HepG2 (cell line): ENCODE measurements at regions not wholly inside any gene's neighbourhood (a gene's known extent, or its start where the extent isn't known, plus 50 kb on each side); places are given as distances from the start of the nearest gene placed in this dataset.

Experiments
- ARID5B ChIP-seq: IDR thresholded peaks from 2 replicates; pipeline ENCODE4 v1.4.0; 2020; ENCODE audit warnings: mild to moderate bottlenecking, missing genetic modification reagents
- ATF3 ChIP-seq: sonication (generic); formaldehyde crosslinking; IDR thresholded peaks from 2 replicates; pipeline ENCODE4 v1.4.0; 2020; ENCODE audit warnings: missing genetic modification reagents
- CREB1 ChIP-seq, 2 experiments: fragments of 450-650 bp in 1 of 2; IDR thresholded peaks; 2 replicates each; pipeline ENCODE4 v1.6.1; 2016 to 2017; ENCODE audit warnings: control low read depth in 1 of 2, mild to moderate bottlenecking in 1 of 2, missing compliant biosample characterization in 1 of 2, missing genetic modification characterization in 1 of 2
- CTCF ChIP-seq: sonication (generic); formaldehyde crosslinking; IDR thresholded peaks from 2 replicates; pipeline ENCODE4 v1.5.0; 2020; ENCODE audit warnings: mild to moderate bottlenecking, missing genetic modification reagents, moderate library complexity
- ETV6 ChIP-seq: sonication (generic); formaldehyde crosslinking; conservative IDR thresholded peaks from 2 replicates; pipeline ENCODE4 v1.4.0; 2020; ENCODE audit warnings: missing genetic modification reagents
- EZH2 ChIP-seq: conservative IDR thresholded peaks from 2 replicates; pipeline ENCODE4 v1.6.1; 2012; ENCODE audit warnings: mild to moderate bottlenecking, low read depth, low read length, moderate library complexity
- GATAD2A ChIP-seq: IDR thresholded peaks from 2 replicates; pipeline ENCODE4 v1.6.1; 2016
- GMEB1 ChIP-seq: sonication (generic); formaldehyde crosslinking; IDR thresholded peaks from 2 replicates; pipeline ENCODE4 v1.5.1; 2020; ENCODE audit warnings: missing genetic modification reagents, mild to moderate bottlenecking, borderline replicate concordance
- KDM4B ChIP-seq: sonication (generic); formaldehyde crosslinking; IDR thresholded peaks from 2 replicates; pipeline ENCODE4 v1.4.0; 2020; ENCODE audit warnings: missing genetic modification reagents
- SOX5 ChIP-seq: IDR thresholded peaks from 2 replicates; pipeline ENCODE4 v1.6.1; 2016; ENCODE audit warnings: borderline replicate concordance
- TAF1 ChIP-seq: sonication (generic); formaldehyde crosslinking; IDR thresholded peaks from 2 replicates; pipeline ENCODE4 v1.4.0; 2020; ENCODE audit warnings: missing genetic modification reagents
- ZBTB49 ChIP-seq: sonication (generic); formaldehyde crosslinking; IDR thresholded peaks from 2 replicates; pipeline ENCODE4 v1.4.0; 2020; ENCODE audit warnings: missing genetic modification reagents, borderline replicate concordance
- ZNF589 ChIP-seq: sonication (generic); formaldehyde crosslinking; conservative IDR thresholded peaks from 2 replicates; pipeline ENCODE4 v1.8.0; 2022; ENCODE audit warnings: mild to moderate bottlenecking, moderate library complexity, missing genetic modification reagents

- TF ChIP-seq ZNF589 (CRISPR knock-in tag) = no peak
- TF ChIP-seq CTCF (CRISPR knock-in tag) = no peak
- TF ChIP-seq CREB1 (IDR thresholded peaks at IDR 0.05) = no peak
- TF ChIP-seq CREB1 (CRISPR knock-in tag; IDR thresholded peaks at IDR 0.05) = no peak
- no peak for TF ChIP-seq ARID5B (CRISPR knock-in tag)
- no peak for TF ChIP-seq KDM4B
- TF ChIP-seq GATAD2A (CRISPR knock-in tag) = no peak
- TF ChIP-seq TAF1 (CRISPR knock-in tag) = no peak
- no peak for TF ChIP-seq ATF3 (CRISPR knock-in tag)
- TF ChIP-seq ZBTB49 (CRISPR knock-in tag) = no peak
- no peak for TF ChIP-seq ETV6
- no peak for TF ChIP-seq SOX5 (CRISPR knock-in tag)
- TF ChIP-seq EZH2 = no peak
- no peak for TF ChIP-seq GMEB1 (CRISPR knock-in tag)
These were observed 465.0 kb downstream of the ZEB2 start for GRCh38 chr2:144054911-144055310.
